Astrocyte (in vitro differentiated cells and primary cell): ENCODE measurements at regions not wholly inside any gene's neighbourhood (a gene's known extent, or its start where the extent isn't known, plus 50 kb on each side); places are given as distances from the start of the nearest gene placed in this dataset.

Experiments
- DNase-seq: peaks from one replicate; pipeline ENCODE4 v3.0.0-alpha.2; 2010; ENCODE audit warnings: low read depth
- FAIRE-seq: peaks from 2 replicates; lab custom pipeline; 2011; peaks lifted over from hg19 to GRCh38; lab: Jason Lieb, UNC
- H2AFZ ChIP-seq: 2 replicates; pipeline ENCODE4 v1.6.0; 2012; ENCODE audit warnings: low read depth, low read length, inconsistent platforms
- H3K27ac ChIP-seq: 2 replicates; pipeline ENCODE4 v1.5.1; 2011; ENCODE audit warnings: low read depth, low read length, inconsistent platforms
- H3K27me3 ChIP-seq: 2 replicates; pipeline ENCODE4 v1.6.0; 2011; ENCODE audit warnings: low read length, inconsistent platforms; ENCODE audit not compliant: insufficient read depth
- H3K36me3 ChIP-seq: 2 replicates; pipeline ENCODE4 v1.5.1; 2011; ENCODE audit warnings: low read length, inconsistent platforms; ENCODE audit not compliant: insufficient read depth
- H3K4me1 ChIP-seq: 2 replicates; pipeline ENCODE4 v1.5.1; 2011; ENCODE audit warnings: low read length, inconsistent platforms; ENCODE audit not compliant: insufficient read depth
- H3K4me2 ChIP-seq: 2 replicates; pipeline ENCODE4 v1.6.0; 2012; ENCODE audit warnings: low read length, inconsistent platforms
- H3K4me3 ChIP-seq: 2 replicates; pipeline ENCODE4 v1.5.1; 2011; ENCODE audit warnings: low read depth, mild to moderate bottlenecking, low read length, inconsistent platforms; ENCODE audit not compliant: insufficient read depth
- H3K79me2 ChIP-seq: 2 replicates; pipeline ENCODE4 v1.6.0; 2012; ENCODE audit warnings: mild to moderate bottlenecking, low read length, inconsistent platforms; ENCODE audit not compliant: insufficient read depth
- H3K9ac ChIP-seq: 2 replicates; pipeline ENCODE4 v1.6.0; 2012; ENCODE audit warnings: mild to moderate bottlenecking, low read length, inconsistent platforms
- H3K9me3 ChIP-seq: 2 replicates; pipeline ENCODE4 v1.5.1; 2012; ENCODE audit warnings: low read depth, mild to moderate bottlenecking, low read length, inconsistent platforms; ENCODE audit not compliant: insufficient read depth
- H4K20me1 ChIP-seq: 2 replicates; pipeline ENCODE4 v1.6.0; 2012; ENCODE audit warnings: low read length, inconsistent platforms; ENCODE audit not compliant: insufficient read depth
- H3K27ac Mint-ChIP-seq: one replicate; pipeline ENCODE4 v1.8.0; 2021; ENCODE audit warnings: mild to moderate bottlenecking, mixed read lengths; ENCODE audit not compliant: unreplicated experiment
- H3K27me3 Mint-ChIP-seq: one replicate; pipeline ENCODE4 v1.8.0; 2021; ENCODE audit warnings: low read depth, mixed read lengths; ENCODE audit not compliant: unreplicated experiment
- H3K36me3 Mint-ChIP-seq: one replicate; pipeline ENCODE4 v1.8.0; 2021; ENCODE audit warnings: low read depth, mixed read lengths; ENCODE audit not compliant: unreplicated experiment
- H3K4me1 Mint-ChIP-seq: one replicate; pipeline ENCODE4 v1.8.0; 2021; ENCODE audit warnings: low read depth, mixed read lengths; ENCODE audit not compliant: unreplicated experiment
- H3K4me3 Mint-ChIP-seq: one replicate; pipeline ENCODE4 v1.8.0; 2021; ENCODE audit warnings: mild to moderate bottlenecking, moderate library complexity, mixed read lengths; ENCODE audit not compliant: unreplicated experiment
- H3K9me3 Mint-ChIP-seq: one replicate; pipeline ENCODE4 v1.8.0; 2021; ENCODE audit warnings: mild to moderate bottlenecking, mixed read lengths; ENCODE audit not compliant: unreplicated experiment
- EZH2 ChIP-seq: IDR thresholded peaks from 2 replicates; pipeline ENCODE4 v1.6.1; 2012; ENCODE audit warnings: mild to moderate bottlenecking, low read length, inconsistent platforms; ENCODE audit not compliant: insufficient read depth
- TF ChIP-seq, protein P1 (sequence below): IDR thresholded peaks from 2 replicates; pipeline ENCODE4 v1.5.1; 2011; ENCODE audit warnings: low read depth, mild to moderate bottlenecking, inconsistent platforms, low read length, moderate library complexity; ENCODE audit not compliant: insufficient read depth

DNA sequence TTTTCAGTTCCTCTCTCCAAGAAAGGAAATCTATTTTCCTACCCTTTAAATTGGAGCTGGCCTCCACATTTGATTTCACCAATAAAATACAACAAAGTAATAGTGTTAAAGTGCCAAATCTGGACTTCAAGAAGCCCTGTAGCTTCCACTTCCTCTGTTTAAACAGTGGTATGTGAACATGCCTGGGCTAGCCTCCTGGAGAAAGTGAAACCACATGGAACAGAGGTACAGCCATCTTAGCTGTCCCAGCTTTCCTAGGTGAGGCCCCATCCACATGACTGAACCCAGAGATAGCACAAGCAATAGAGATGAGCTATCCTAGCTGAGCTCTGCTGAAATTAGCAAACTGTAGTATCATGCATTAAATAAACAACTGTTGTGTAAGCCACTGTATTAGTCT, 131.8 kb upstream of the VCX start:
- peak overlapping the region; percentile 18 for H3K27ac Mint-ChIP-seq
- Histone ChIP-seq H3K9ac (no peak overlapping the region), H2AFZ (no peak overlapping the region), H3K36me3 (no peaks in the 10 kb centered on the region), H3K4me2 (no peak overlapping the region), H3K27ac (no peak overlapping the region), H3K79me2 (no peaks in the 10 kb centered on the region), H3K27me3 (no peaks in the 10 kb centered on the region), H4K20me1 (no peaks in the 10 kb centered on the region), H3K4me1 (no peaks in the 10 kb centered on the region), H3K9me3 (no peaks in the 10 kb centered on the region), H3K4me3 (no peak overlapping the region)
- peak; percentile 5 for FAIRE-seq
- H3K9me3 Mint-ChIP-seq: peaks cover 2% of the 10 kb centered on the region
- no peak for DNase-seq
- TF ChIP-seq, protein P1, sequence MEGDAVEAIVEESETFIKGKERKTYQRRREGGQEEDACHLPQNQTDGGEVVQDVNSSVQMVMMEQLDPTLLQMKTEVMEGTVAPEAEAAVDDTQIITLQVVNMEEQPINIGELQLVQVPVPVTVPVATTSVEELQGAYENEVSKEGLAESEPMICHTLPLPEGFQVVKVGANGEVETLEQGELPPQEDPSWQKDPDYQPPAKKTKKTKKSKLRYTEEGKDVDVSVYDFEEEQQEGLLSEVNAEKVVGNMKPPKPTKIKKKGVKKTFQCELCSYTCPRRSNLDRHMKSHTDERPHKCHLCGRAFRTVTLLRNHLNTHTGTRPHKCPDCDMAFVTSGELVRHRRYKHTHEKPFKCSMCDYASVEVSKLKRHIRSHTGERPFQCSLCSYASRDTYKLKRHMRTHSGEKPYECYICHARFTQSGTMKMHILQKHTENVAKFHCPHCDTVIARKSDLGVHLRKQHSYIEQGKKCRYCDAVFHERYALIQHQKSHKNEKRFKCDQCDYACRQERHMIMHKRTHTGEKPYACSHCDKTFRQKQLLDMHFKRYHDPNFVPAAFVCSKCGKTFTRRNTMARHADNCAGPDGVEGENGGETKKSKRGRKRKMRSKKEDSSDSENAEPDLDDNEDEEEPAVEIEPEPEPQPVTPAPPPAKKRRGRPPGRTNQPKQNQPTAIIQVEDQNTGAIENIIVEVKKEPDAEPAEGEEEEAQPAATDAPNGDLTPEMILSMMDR: no peak
- TF ChIP-seq EZH2: no peak
- no peaks in the 10 kb centered on the region for H3K4me1 Mint-ChIP-seq
- no peaks in the 10 kb centered on the region for H3K36me3 Mint-ChIP-seq
- H3K4me3 Mint-ChIP-seq: no peak overlapping the region
- no peaks in the 10 kb centered on the region for H3K27me3 Mint-ChIP-seq

GRCh38 chrX:7709845-7710244, 133.1 kb upstream of the VCX start:
- Mint-ChIP-seq H3K36me3 (no peaks in the 10 kb centered on the region), H3K4me3 (no peak overlapping the region), H3K27ac (peak overlapping the region; percentile 26), H3K27me3 (no peaks in the 10 kb centered on the region), H3K4me1 (no peaks in the 10 kb centered on the region), H3K9me3 (peaks cover 2% of the 10 kb centered on the region)
- peak; percentile 52 for FAIRE-seq
- Histone ChIP-seq H3K79me2 (no peaks in the 10 kb centered on the region), H3K9me3 (no peaks in the 10 kb centered on the region), H3K9ac (no peak overlapping the region), H3K36me3 (no peaks in the 10 kb centered on the region), H2AFZ (no peak overlapping the region), H3K4me2 (no peak overlapping the region), H3K4me3 (no peak overlapping the region), H3K4me1 (no peaks in the 10 kb centered on the region), H3K27ac (no peak overlapping the region), H3K27me3 (no peaks in the 10 kb centered on the region), H4K20me1 (no peaks in the 10 kb centered on the region)
- no peak for DNase-seq
- no peak for TF ChIP-seq EZH2
- TF ChIP-seq, protein P1: no peak

DNA sequence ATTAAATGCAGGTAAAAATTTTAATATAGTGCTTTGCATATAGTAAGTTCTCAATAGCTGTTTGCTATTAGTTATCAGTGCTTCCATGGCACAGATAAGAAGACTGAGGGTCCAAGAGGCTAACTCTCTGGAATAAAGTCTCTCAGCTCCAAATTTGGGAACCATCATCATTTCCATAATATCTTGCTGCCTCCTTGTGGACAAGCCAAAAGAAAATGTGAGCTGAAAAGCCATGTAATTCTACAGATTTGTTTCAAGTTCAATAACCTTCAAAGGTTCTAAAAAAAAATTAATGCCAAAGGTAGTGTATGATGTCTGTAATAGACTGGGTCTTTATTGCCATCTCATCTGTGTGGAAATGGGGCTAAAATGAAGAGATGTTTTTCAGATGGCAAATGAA, 136.9 kb upstream of the VCX start:
- Histone ChIP-seq H3K79me2 (no peaks in the 10 kb centered on the region), H3K4me3 (no peak overlapping the region), H4K20me1 (no peaks in the 10 kb centered on the region), H3K36me3 (no peaks in the 10 kb centered on the region), H3K9me3 (no peaks in the 10 kb centered on the region), H3K27ac (no peak overlapping the region), H3K9ac (no peak overlapping the region), H3K4me2 (no peak overlapping the region), H3K27me3 (no peaks in the 10 kb centered on the region), H2AFZ (no peak overlapping the region), H3K4me1 (no peaks in the 10 kb centered on the region)
- peaks cover 8% of the 10 kb centered on the region for H3K4me1 Mint-ChIP-seq
- no peak for TF ChIP-seq EZH2
- TF ChIP-seq, protein P1: no peak
- H3K27me3 Mint-ChIP-seq: no peaks in the 10 kb centered on the region
- peak; percentile 95 for FAIRE-seq
- no peak overlapping the region for H3K4me3 Mint-ChIP-seq
- H3K27ac Mint-ChIP-seq: no peak overlapping the region
- no peak for DNase-seq
- H3K36me3 Mint-ChIP-seq: no peaks in the 10 kb centered on the region
- H3K9me3 Mint-ChIP-seq: peaks cover 2% of the 10 kb centered on the region
